ENCODE measurements at regions not wholly inside any gene's neighbourhood (a gene's known extent, or its start where the extent isn't known, plus 50 kb on each side); places are given as distances from the start of the nearest gene placed in this dataset.

- no peak for DNase-seq
These were observed 50.6 kb upstream of the GNAO1 start for GRCh38 chr16:56140645-56141044.

GRCh38 chr16:56137269-56137668, 54.0 kb upstream of the GNAO1 start:
- DNase-seq: no peak

GRCh38 chr16:56136256-56136655, 55.0 kb upstream of the GNAO1 start:
- DNase-seq: no peak

- DNase-seq: no peak
These were observed 56.5 kb upstream of the GNAO1 start for GRCh38 chr16:56134790-56135189.

- DNase-seq: no peak
These were observed 65.4 kb upstream of the GNAO1 start for GRCh38 chr16:56125922-56126321.

GRCh38 chr16:56122251-56122650, 69.0 kb upstream of the GNAO1 start:
- no peak for DNase-seq

GRCh38 chr16:56121156-56121500, 70.2 kb upstream of the GNAO1 start:
- no peak for DNase-seq

- DNase-seq: no peak
These were observed 70.7 kb upstream of the GNAO1 start for GRCh38 chr16:56120447-56121155.

- DNase-seq: peak; percentile 7
These were observed 72.2 kb upstream of the GNAO1 start for GRCh38 chr16:56119133-56119532.

GRCh38 chr16:56116577-56116964, 74.7 kb upstream of the GNAO1 start:
- DNase-seq: no peak

- no peak for DNase-seq
These were observed 75.3 kb upstream of the GNAO1 start for GRCh38 chr16:56115817-56116576.

GRCh38 chr16:56113223-56113622, 78.1 kb upstream of the GNAO1 start:
- no peak for DNase-seq

GRCh38 chr16:56111100-56111499, 80.2 kb upstream of the GNAO1 start:
- no peak for DNase-seq

- no peak for DNase-seq
These were observed 81.3 kb upstream of the GNAO1 start for GRCh38 chr16:56109994-56110393.

- DNase-seq: no peak
These were observed 82.1 kb upstream of the GNAO1 start for GRCh38 chr16:56109205-56109604.

- no peak for DNase-seq
These were observed 82.6 kb upstream of the GNAO1 start for GRCh38 chr16:56108724-56109123.

- DNase-seq: no peak
These were observed 83.2 kb upstream of the GNAO1 start for GRCh38 chr16:56108056-56108471.

- DNase-seq: no peak
These were observed 84.8 kb upstream of the GNAO1 start for GRCh38 chr16:56106527-56106926.

- DNase-seq: no peak
These were observed 88.4 kb upstream of the GNAO1 start for GRCh38 chr16:56102906-56103305.

- DNase-seq: no peak
These were observed 89.1 kb upstream of the GNAO1 start for GRCh38 chr16:56102183-56102686.

GRCh38 chr16:56101480-56101879, 89.8 kb upstream of the GNAO1 start:
- DNase-seq: no peak

GRCh38 chr16:56097306-56097705, 94.0 kb upstream of the GNAO1 start:
- DNase-seq: no peak

GRCh38 chr16:56094231-56094630, 97.1 kb upstream of the GNAO1 start:
- DNase-seq: no peak

GRCh38 chr16:56093055-56093454, 98.2 kb upstream of the GNAO1 start:
- no peak for DNase-seq

- DNase-seq: no peak
These were observed 101.2 kb upstream of the GNAO1 start for GRCh38 chr16:56090076-56090475.
